ENCODE measurements at regions not wholly inside any gene's neighbourhood (a gene's known extent, or its start where the extent isn't known, plus 50 kb on each side); places are given as distances from the start of the nearest gene placed in this dataset.
A peak's percentile ranks its signal among the peaks of the same experiment; 100 is the strongest.

DNA sequence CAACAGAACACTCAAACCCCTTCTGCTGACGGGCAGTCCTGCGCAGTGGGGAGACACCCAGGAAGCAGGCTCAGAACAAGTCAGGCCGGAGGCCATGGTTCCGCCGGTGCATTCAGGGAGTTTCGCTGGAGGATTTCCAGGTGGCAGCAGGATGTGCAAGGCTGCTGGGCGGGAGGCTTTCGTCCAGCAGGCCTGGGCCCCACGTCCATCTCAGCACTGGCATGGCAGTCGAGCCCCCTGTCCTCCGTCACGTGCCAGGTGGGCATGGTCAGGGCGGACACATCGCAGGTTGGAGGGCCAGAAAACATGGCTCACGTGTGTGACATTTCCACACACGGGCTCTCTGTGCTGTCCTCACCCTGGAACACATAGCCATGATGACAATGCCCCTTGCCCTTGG is 299.9 kb upstream of the IRX2 start:
- DNase-seq (ENCODE audit: low read depth, low spot score), result no peak

DNA sequence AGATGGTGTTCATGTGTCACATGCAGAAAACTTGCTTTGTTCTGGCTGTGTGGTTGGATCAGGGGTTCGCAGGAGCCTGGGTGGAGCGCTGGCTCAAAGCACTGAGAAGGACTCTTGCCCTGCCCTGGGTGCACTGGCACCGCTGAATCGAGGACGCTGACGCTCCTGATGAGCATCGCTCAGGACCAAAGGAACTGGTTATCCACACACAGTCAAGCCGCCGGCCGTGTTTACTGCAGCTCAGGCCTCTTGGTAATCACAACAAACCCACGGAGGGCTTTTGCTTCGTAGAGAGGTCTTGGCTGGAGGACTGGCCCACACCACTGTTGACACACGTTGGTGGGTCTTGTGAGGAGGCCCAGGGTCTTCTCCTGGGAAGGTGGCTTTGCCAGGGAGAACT is 299.4 kb upstream of the IRX2 start:
- no peak for DNase-seq (ENCODE audit: low read depth, low spot score)

DNA sequence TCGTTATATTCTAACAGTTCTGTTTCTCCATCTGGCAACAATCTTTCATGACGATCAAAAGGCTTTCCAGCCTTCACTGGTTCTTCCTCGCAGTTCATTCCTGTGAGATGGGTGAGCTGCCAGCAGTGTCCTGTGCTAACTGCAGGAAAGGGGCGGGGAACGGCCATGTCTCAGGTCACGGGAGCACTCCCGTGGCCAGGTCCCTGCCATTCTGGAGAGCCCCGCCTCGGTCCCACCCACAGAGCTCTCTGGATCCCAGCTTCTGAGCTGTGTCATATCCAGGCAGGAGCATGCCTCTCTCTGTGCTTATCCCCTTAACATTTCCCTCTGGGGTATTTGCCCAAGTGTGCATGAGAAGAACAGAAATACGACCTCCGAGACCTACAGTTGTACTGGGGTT is 297.8 kb upstream of the IRX2 start:
- DNase-seq (ENCODE audit: low read depth, low spot score), result no peak

DNA sequence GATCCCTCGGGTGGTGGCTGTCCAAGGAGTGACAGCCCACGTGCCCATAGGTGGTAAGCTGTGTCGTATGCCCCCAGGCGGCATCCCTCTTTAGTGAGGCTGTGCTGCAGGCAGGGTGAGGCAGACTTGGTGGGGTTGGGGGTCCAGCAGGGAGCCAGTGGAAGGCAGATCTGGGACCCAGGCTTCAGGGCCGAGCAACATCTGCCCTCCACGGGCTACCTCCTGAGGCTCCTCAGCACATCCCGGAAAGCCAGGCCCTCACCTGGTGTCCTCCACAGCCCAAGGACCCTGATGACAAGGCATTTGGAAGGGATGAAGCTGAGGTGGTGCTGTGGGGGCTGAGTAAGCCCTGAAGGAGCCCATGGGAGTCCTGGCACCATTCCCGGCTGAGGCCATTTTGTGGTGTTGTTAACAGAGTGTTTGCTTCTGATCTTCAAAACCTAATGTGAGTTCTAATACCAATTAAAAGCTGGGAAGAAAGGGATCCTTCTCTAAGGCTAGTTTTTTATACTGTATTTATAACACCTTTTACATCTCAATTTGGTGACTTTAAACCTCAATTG is 295.8 kb upstream of the IRX2 start:
- DNase-seq (ENCODE audit: low read depth, low spot score), result no peak

- no peak for DNase-seq (ENCODE audit: low read depth, low spot score)
Measured at GRCh38 chr5:3043600-3043999, 292.1 kb upstream of the IRX2 start.

GRCh38 chr5:3041001-3041400 is 289.5 kb upstream of the IRX2 start:
- DNase-seq (ENCODE audit: low read depth, low spot score), result no peak

DNA sequence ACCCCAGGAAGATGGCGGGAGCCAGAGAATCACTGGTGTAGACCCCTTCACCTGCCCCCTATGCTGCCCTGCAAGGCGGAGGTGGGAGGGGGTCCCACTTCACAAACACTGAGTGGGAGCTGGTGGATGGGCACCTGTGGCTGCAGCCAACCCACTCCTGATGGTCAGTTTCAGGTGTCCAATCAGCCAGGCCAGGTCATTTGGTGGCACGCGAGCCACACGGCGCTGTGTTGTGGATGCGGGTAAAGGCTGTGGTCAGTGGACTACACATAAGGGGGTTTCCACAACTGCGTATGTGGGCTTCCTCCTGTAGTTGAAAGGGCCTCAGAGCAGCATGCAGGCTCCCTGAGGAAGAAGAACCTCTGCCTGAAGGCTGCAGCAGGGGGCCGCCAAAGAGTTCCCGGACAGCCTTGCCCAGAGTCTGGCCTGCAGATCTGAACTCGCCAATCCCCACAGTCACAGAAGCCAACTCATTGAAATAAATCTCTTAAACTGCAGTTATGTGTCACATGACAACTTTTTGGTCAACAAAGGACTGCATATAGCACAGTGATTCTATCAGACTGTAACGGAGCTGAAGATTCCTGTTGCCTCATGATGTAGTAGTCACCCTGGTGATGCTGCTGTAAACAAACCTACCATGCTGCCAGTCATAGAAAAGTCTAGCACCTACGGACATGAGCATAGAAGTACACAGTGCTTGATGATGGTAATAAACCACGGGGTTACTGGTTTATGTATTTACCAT is 284.7 kb upstream of the IRX2 start:
- no peak for DNase-seq (ENCODE audit: low read depth, low spot score)

DNA sequence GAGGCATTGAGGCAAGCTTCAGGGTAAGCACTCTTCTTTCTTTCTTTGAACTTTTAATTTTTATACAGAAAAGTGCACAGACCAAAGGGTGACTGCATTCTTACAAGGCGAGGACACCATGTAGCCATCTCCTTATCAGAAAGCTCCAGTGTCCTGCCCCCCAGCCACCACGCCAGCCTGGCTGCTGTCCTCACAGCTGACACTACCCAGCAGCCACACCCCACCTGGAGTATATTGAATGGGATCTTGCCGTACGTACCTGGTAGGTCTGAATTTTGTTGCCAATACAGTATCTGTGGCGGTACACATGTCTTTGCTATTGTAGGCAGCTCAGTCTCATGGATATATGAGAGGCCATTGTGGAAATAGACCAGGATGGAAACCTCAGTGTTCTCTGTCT is 284.0 kb upstream of the IRX2 start:
- DNase-seq (ENCODE audit: low read depth, low spot score), result no peak

- DNase-seq (ENCODE audit: low read depth, low spot score), result no peak
Measured at GRCh38 chr5:3034881-3035280, 283.4 kb upstream of the IRX2 start.

DNA sequence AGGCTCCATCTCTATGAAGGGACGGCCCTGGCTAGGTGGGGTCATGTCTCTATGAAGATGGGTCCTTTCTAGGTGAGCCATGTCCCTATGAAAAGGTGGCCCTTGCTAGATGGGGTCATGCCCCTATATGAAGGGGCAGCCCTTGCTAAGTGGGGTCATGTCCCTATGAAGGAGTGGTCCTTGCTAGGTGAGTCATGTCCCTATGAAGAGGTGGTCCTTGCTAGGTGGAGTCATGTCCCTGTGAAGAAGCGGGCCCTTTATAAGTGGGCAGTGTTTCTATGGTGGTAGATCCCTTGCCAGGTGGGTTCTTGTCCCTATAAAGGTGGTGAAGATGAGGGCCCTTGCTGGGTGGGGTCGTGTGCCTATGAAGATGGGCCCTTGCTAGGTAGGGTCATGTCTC is 283.0 kb upstream of the IRX2 start:
- DNase-seq (ENCODE audit: low read depth, low spot score), result no peak

GRCh38 chr5:3033033-3033755 is 281.7 kb upstream of the IRX2 start:
- peak; percentile 64 for DNase-seq (ENCODE audit: low read depth, low spot score)

GRCh38 chr5:3032513-3032912 is 281.0 kb upstream of the IRX2 start:
- DNase-seq (ENCODE audit: low read depth, low spot score), result no peak

DNA sequence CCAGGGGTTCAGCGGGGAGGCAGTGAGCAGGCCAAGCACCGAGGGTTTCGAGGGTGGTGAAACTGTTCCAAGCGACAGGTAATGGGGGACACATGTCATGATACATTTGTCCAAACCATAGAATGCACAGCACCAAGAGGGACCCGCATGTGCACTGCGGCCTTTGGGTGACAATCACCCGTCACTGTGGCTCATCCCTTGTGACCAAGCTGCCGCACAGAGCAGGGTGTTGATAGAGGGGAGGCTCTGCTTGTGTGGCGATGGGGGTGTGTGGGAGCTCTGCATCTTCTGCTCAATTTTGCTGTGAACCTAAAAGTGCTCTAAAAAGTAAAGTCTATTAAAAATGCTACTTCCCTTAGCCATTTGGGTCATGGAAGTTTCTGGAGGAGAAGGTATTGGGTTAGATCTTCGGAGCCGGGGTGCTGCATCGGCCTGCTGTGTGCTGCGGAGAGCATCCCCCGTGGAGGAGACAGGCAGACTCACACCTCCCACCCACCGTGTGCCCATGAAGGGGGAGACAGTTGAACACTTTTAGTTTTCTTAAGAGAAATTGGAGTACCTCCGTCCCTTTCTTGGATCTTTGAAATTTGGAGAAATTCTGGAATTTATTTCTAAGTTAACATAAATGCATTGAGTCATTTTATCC is 280.4 kb upstream of the IRX2 start:
- no peak for DNase-seq (ENCODE audit: low read depth, low spot score)

DNA sequence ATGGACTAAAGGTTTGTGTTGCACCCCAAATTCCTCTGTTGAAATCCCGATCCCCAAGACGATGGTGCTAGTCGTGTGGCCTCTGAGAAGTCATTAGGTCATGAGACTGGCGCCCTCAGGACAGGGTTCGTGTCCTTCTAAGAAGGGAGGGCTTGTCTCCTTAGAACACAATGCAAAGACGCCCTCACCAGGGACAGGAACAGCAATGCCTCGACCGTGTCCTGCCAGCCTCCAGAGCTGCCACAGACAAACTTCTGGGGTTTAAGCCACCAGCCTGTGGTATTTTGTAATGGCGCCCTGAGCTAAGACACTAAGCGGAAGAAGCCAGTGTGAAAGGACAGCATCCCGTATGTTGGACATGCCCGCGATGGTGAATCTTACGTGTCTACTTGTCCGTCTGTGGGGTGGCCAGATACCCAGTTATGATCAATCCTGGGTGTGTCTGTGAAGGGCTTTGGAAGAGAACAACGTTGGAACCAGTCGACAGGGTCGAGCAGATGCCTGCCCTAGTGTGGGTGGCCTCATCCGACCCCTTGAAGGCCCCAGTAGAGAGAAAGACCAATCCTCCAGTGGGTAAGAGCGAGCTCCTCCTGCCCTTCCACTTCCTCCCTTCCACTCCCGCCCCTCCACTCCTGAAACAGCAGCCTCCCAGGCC is 279.2 kb upstream of the IRX2 start:
- no peak for DNase-seq (ENCODE audit: low read depth, low spot score)

- DNase-seq (ENCODE audit: low read depth, low spot score), result no peak
Measured at GRCh38 chr5:3029396-3029795, 277.9 kb upstream of the IRX2 start.

DNA sequence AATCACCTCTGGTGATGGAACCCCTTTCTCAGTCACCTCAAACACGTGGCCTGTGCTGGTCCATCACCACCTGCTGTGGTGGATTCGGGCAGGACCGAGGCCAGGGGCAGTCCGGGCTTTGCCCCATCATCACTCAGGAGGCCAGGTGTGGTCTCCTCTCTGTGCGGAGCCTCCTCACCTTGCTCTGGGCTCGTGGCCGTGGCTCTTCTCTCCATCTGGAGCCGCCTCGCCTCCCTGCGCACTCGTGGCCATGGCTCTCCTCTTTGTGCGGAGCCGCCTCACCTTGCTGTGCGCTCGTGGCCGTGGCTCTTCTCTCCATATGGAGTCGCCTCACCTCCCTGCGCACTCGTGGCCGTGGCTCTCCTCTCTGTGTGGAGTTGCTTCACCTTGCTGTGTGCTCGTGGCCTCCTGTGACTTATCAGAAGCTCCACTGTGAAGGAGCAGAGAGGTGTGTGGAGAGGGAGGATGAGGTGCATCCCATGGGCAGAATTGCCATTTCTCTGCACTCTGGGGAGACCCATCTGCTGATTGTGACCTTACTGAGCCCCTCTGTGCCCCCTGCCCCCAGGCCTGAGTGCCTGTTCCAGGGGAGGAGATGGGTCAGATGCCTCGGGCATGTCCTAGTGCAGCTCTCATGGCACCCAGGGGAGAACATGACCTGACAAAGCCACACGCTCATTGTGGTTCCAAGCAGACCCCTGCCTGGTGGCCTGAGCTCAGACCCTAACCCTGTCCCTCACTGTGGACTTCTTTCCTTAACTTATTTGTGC is 276.6 kb upstream of the IRX2 start:
- DNase-seq (ENCODE audit: low read depth, low spot score), result no peak

DNA sequence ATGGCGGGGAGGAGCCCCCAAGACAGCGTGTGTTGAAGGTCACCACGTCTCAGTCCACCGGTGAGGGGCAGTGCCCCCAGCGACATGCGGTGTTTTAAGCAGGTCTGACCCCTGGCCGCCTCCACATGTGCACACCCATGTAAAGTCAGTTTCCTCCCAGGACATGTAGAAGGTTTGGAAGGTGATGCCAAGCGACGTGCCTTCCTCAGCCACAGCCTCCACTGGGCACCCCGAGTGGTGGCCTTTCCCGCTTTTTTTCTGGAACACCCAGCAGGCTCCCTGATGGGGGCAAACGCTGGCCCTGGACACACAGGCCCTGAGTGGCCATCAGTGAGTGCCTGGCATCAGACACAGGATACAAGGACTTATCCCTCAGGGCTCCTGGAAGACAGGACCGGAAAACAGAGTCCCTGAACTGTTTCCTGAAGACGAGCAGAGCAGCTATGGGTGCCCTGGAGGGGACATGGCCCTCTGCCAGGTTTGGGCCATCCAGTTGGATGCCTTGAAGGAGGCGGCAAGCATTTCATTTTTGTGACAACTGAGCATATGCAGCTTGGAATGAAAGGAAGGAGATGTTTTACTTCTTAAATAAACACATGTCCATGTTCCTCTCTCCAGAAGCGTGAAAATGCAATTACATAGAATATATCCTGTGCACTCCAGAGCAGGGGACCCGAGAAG is 275.8 kb upstream of the IRX2 start:
- no peak for DNase-seq (ENCODE audit: low read depth, low spot score)

DNA sequence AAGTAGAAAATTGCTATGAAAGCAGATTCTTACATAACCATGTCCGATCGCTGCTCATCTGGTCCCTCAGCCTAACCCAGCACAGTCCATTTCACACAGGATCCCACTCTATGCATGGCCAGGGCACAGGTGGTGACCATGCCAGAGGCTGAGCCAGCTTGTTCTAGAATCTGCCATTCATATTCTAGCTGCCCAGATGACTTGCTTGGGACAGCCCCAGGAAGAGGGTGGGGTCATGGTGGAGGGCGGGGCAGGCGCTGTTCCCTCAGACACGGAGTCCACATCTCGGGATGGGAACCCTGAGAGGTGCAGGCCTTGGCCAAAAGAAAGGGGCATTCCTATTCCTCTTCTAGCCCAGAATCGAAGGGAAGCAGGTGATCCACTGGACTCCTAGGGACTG is 275.2 kb upstream of the IRX2 start:
- DNase-seq (ENCODE audit: low read depth, low spot score), result no peak

DNA sequence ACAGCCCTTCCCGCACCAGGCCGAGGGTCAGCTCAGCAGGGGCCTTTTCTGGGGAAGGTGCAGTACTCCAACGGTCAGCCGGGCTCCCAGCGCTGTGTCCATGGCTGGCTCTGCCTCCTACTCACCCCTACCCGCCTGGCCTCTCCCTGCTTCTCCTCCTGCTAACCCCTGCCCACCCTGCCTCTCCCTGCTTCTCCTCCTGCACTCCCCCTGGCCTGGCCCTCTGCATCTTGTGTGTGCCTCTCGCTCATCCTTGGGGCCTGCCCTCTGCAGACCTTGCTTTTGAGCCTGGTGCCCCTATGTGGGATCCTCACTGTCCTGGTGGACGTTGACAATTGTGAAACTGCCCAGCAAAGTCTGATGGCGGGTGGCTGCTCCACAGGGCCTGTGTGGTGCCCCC is 274.6 kb upstream of the IRX2 start:
- DNase-seq (ENCODE audit: low read depth, low spot score), result no peak

DNA sequence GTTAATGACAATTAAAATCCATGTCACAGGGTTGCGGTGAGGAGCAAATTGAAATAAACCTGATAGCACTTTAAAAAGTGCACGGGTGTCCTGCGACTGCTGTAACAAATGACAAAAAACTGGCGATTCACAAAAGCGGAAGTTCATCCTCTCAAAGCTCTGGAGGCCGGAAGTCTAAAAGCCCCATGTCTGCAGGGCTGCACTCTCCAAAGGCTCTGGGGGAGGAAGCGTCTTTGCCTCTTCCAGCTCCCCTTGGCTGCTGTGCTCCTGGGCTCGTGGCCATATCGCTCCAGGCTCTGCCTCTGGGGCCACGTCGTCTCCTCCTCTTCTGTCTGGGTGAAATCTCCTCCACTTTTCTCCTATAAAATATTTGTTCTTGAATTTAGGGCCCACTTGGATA is 273.9 kb upstream of the IRX2 start:
- no peak for DNase-seq (ENCODE audit: low read depth, low spot score)

DNA sequence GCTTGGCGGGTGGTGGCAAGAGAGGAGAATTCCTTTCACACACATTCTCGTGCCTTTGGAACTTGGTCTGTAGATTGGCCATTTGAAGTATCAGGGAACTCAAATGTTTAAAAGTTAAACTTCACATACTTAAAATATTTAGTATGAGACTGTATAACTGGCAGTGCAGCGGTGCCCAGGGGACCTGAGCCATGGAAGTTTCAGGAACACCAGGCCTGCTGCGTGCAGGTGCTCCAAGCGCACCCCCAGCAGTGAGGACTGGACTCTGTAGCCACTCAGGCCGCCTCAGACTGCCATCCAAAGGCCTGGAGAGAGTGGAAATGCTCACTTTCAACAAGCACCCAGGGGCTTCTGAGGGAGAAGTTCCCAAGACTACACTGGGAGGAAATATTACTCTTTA is 273.5 kb upstream of the IRX2 start:
- DNase-seq (ENCODE audit: low read depth, low spot score), result no peak

Measured in ELF-1 (cell line).